Testis (tissue), 2 donors: ENCODE measurements at regions not wholly inside any gene's neighbourhood (a gene's known extent, or its start where the extent isn't known, plus 50 kb on each side); places are given as distances from the start of the nearest gene placed in this dataset.

Experiments used
- POLR2A ChIP-seq: fragments of 450-650 bp; IDR thresholded peaks from one replicate; pipeline ENCODE4 v1.6.1; 2017; ENCODE audit warnings: antibody characterized with exemption, mild to moderate bottlenecking, moderate library complexity
- TF ChIP-seq, protein P1 (sequence below), 3 experiments: fragments of 450-650 bp in 2 of 3; fragments of 200-600 bp in 1 of 3; sonication (generic) in 1 of 3; IDR thresholded peaks; one replicate each; pipeline ENCODE4 v1.5.1; 2016 to 2019; ENCODE audit warnings: antibody characterized with exemption in 3 of 3, mild to moderate bottlenecking in 2 of 3, moderate library complexity in 1 of 3

DNA sequence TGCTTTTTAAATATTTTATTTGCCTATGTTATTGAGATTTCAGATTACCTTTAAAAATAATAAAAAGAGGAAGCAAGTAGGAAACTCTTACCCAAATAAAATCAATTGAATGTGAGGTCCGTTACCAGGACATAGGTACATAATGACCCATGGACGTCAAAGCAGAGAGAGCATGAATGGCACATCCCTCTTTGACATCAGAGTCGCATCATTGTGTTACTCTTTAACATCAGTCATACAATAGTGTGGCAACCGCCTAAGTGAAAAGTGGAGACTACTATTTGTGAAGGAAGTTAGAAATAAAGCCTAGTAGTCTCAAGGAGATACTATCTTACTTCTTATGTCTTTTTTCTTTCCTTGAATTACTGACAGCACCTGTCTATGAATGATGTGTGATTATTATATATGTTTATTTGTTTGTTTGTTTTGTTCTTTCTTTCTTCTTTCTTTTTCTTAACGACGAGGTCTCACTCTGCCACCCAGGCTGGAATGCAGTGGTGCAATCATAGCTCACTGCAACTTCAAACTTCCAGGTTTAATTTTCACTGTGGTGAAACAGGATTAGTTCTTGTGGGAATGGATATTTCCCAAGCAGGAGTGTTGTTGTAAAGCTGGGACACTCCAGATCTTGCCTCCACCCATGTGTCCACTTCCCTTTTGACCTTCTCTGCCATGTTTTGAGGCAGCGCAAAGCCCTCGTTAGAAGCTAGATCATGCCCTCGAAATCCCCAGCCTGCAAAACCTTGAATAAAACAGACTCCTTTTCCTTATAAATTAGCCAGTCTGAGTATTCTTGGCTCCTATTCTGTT, 407.2 kb upstream of the NETO1 start:
- TF ChIP-seq, protein P1, sequence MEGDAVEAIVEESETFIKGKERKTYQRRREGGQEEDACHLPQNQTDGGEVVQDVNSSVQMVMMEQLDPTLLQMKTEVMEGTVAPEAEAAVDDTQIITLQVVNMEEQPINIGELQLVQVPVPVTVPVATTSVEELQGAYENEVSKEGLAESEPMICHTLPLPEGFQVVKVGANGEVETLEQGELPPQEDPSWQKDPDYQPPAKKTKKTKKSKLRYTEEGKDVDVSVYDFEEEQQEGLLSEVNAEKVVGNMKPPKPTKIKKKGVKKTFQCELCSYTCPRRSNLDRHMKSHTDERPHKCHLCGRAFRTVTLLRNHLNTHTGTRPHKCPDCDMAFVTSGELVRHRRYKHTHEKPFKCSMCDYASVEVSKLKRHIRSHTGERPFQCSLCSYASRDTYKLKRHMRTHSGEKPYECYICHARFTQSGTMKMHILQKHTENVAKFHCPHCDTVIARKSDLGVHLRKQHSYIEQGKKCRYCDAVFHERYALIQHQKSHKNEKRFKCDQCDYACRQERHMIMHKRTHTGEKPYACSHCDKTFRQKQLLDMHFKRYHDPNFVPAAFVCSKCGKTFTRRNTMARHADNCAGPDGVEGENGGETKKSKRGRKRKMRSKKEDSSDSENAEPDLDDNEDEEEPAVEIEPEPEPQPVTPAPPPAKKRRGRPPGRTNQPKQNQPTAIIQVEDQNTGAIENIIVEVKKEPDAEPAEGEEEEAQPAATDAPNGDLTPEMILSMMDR (IDR thresholded peaks at IDR 0.05): no peak
- TF ChIP-seq POLR2A: no peak
